NCI-H1105 (cell line): ENCODE measurements at regions not wholly inside any gene's neighbourhood (a gene's known extent, or its start where the extent isn't known, plus 50 kb on each side); places are given as distances from the start of the nearest gene placed in this dataset.

Source experiments
- DNase-seq: peaks from one replicate; lab custom pipeline; 2025; lab: John Stamatoyannopoulos, UW

GRCh38 chr4:167475951-167476350 is 241.7 kb upstream of the SPOCK3 start:
- DNase-seq, result no peak

- no peak for DNase-seq
Measured at GRCh38 chr4:167492007-167492406, 257.7 kb upstream of the SPOCK3 start.

- no peak for DNase-seq
Measured at GRCh38 chr4:167509551-167509950, 275.3 kb upstream of the SPOCK3 start.

- DNase-seq, result no peak
Measured at GRCh38 chr4:167524091-167524490, 289.8 kb upstream of the SPOCK3 start.

- DNase-seq, result no peak
Measured at GRCh38 chr4:167537761-167538160, 303.5 kb upstream of the SPOCK3 start.

- DNase-seq, result no peak
Measured at GRCh38 chr4:167541286-167541685, 307.0 kb upstream of the SPOCK3 start.

GRCh38 chr4:167544391-167544790 is 310.1 kb upstream of the SPOCK3 start:
- no peak for DNase-seq

GRCh38 chr4:167550021-167550420 is 315.7 kb upstream of the SPOCK3 start:
- no peak for DNase-seq

- DNase-seq, result no peak
Measured at GRCh38 chr4:167555338-167556022, 321.2 kb upstream of the SPOCK3 start.

- DNase-seq, result no peak
Measured at GRCh38 chr4:167578906-167579305, 344.6 kb upstream of the SPOCK3 start.

- no peak for DNase-seq
Measured at GRCh38 chr4:167581449-167581965, 347.2 kb upstream of the SPOCK3 start.

GRCh38 chr4:167587361-167587760 is 353.1 kb upstream of the SPOCK3 start:
- no peak for DNase-seq

- no peak for DNase-seq
Measured at GRCh38 chr4:167595898-167596297, 361.6 kb upstream of the SPOCK3 start.

- DNase-seq, result no peak
Measured at GRCh38 chr4:167602157-167602556, 367.9 kb upstream of the SPOCK3 start.

- DNase-seq, result no peak
Measured at GRCh38 chr4:167606551-167606950, 372.3 kb upstream of the SPOCK3 start.

- no peak for DNase-seq
Measured at GRCh38 chr4:167613381-167613780, 379.1 kb upstream of the SPOCK3 start.

- no peak for DNase-seq
Measured at GRCh38 chr4:167614866-167615265, 380.6 kb upstream of the SPOCK3 start.

GRCh38 chr4:167616476-167616875 is 382.2 kb upstream of the SPOCK3 start:
- no peak for DNase-seq

- DNase-seq, result no peak
Measured at GRCh38 chr4:167622481-167623240, 388.4 kb upstream of the SPOCK3 start.

GRCh38 chr4:167623241-167623572 is 388.9 kb upstream of the SPOCK3 start:
- DNase-seq, result no peak

- DNase-seq, result no peak
Measured at GRCh38 chr4:167629272-167629671, 395.0 kb upstream of the SPOCK3 start.

GRCh38 chr4:167642250-167642649 is 408.0 kb upstream of the SPOCK3 start:
- DNase-seq, result no peak

GRCh38 chr4:167645358-167645757 is 411.1 kb upstream of the SPOCK3 start:
- DNase-seq, result no peak

GRCh38 chr4:167652267-167652666 is 418.0 kb upstream of the SPOCK3 start:
- DNase-seq, result no peak
